HepG2 (cell line): ENCODE measurements at regions not wholly inside any gene's neighbourhood (a gene's known extent, or its start where the extent isn't known, plus 50 kb on each side); places are given as distances from the start of the nearest gene placed in this dataset.

ENCODE experiments used
- EEA1 ChIP-seq: sonication (generic); formaldehyde crosslinking; IDR thresholded peaks from 2 replicates; pipeline ENCODE4 v1.5.1; 2020; ENCODE audit warnings: mild to moderate bottlenecking, missing genetic modification reagents, borderline replicate concordance
- ETV6 ChIP-seq: sonication (generic); formaldehyde crosslinking; conservative IDR thresholded peaks from 2 replicates; pipeline ENCODE4 v1.4.0; 2020; ENCODE audit warnings: missing genetic modification reagents
- FOXM1 ChIP-seq: sonication (generic); formaldehyde crosslinking; IDR thresholded peaks from 2 replicates; pipeline ENCODE4 v1.5.0; 2020; ENCODE audit warnings: missing genetic modification reagents
- POLR2AphosphoS5 ChIP-seq: IDR thresholded peaks from 2 replicates; pipeline ENCODE4 v1.6.1; 2012; ENCODE audit warnings: low read depth, low read length
- SAFB2 ChIP-seq: sonication (generic); formaldehyde crosslinking; IDR thresholded peaks from 2 replicates; pipeline ENCODE4 v1.5.1; 2020; ENCODE audit warnings: missing genetic modification reagents, low read depth, mild to moderate bottlenecking, borderline replicate concordance
- TARDBP ChIP-seq: sonication (generic); formaldehyde crosslinking; IDR thresholded peaks from 2 replicates; pipeline ENCODE4 v1.8.0; 2022; ENCODE audit warnings: mild to moderate bottlenecking, missing genetic modification reagents
- ZBTB4 ChIP-seq: sonication (generic); formaldehyde crosslinking; IDR thresholded peaks from 2 replicates; pipeline ENCODE4 v1.4.0; 2020; ENCODE audit warnings: missing genetic modification reagents, mild to moderate bottlenecking, borderline replicate concordance
- ZNF18 ChIP-seq: sonication (generic); formaldehyde crosslinking; IDR thresholded peaks from 2 replicates; pipeline ENCODE4 v1.8.0; 2022; ENCODE audit warnings: mild to moderate bottlenecking, missing genetic modification reagents; ENCODE audit not compliant: insufficient replicate concordance
- ZNF468 ChIP-seq: sonication (generic); formaldehyde crosslinking; IDR thresholded peaks from 2 replicates; pipeline ENCODE4 v1.8.0; 2022; ENCODE audit warnings: mild to moderate bottlenecking, moderate library complexity, missing genetic modification reagents
- ZNF484 ChIP-seq: sonication (generic); formaldehyde crosslinking; IDR thresholded peaks from 2 replicates; pipeline ENCODE4 v1.5.1; 2020; ENCODE audit warnings: mild to moderate bottlenecking, low read depth, missing genetic modification reagents, borderline replicate concordance
- ZNF678 ChIP-seq: sonication (generic); formaldehyde crosslinking; IDR thresholded peaks from 2 replicates; pipeline ENCODE4 v1.4.0; 2020; ENCODE audit warnings: mild to moderate bottlenecking, missing genetic modification reagents
- TF ChIP-seq, protein P1 (sequence below): sonication (generic); formaldehyde crosslinking; IDR thresholded peaks from 2 replicates; pipeline ENCODE4 v1.5.1; 2020; ENCODE audit warnings: missing genetic modification reagents, mild to moderate bottlenecking, borderline replicate concordance
- TF ChIP-seq, protein P2 (sequence below): sonication (generic); formaldehyde crosslinking; conservative IDR thresholded peaks from 2 replicates; pipeline ENCODE4 v1.8.0; 2022; ENCODE audit warnings: missing genetic modification reagents
- TF ChIP-seq, protein P3 (sequence below): sonication (generic); formaldehyde crosslinking; IDR thresholded peaks from 2 replicates; pipeline ENCODE4 v1.4.0; 2020; ENCODE audit warnings: missing genetic modification reagents, borderline replicate concordance

- TF ChIP-seq, protein P1, sequence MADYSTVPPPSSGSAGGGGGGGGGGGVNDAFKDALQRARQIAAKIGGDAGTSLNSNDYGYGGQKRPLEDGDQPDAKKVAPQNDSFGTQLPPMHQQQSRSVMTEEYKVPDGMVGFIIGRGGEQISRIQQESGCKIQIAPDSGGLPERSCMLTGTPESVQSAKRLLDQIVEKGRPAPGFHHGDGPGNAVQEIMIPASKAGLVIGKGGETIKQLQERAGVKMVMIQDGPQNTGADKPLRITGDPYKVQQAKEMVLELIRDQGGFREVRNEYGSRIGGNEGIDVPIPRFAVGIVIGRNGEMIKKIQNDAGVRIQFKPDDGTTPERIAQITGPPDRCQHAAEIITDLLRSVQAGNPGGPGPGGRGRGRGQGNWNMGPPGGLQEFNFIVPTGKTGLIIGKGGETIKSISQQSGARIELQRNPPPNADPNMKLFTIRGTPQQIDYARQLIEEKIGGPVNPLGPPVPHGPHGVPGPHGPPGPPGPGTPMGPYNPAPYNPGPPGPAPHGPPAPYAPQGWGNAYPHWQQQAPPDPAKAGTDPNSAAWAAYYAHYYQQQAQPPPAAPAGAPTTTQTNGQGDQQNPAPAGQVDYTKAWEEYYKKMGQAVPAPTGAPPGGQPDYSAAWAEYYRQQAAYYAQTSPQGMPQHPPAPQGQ (CRISPR knock-in tag): no peak
- no peak for TF ChIP-seq SAFB2
- no peak for TF ChIP-seq FOXM1 (CRISPR knock-in tag)
- TF ChIP-seq TARDBP (CRISPR knock-in tag): peak; percentile 43; the same call in 1 of the 2 replicates
- no peak for TF ChIP-seq ZNF18 (CRISPR knock-in tag)
- TF ChIP-seq EEA1: no peak
- TF ChIP-seq ZNF468 (CRISPR knock-in tag): no peak
- TF ChIP-seq ZBTB4: no peak
- TF ChIP-seq ZNF484 (CRISPR knock-in tag): no peak
- no peak for TF ChIP-seq ZNF678
- TF ChIP-seq, protein P2, sequence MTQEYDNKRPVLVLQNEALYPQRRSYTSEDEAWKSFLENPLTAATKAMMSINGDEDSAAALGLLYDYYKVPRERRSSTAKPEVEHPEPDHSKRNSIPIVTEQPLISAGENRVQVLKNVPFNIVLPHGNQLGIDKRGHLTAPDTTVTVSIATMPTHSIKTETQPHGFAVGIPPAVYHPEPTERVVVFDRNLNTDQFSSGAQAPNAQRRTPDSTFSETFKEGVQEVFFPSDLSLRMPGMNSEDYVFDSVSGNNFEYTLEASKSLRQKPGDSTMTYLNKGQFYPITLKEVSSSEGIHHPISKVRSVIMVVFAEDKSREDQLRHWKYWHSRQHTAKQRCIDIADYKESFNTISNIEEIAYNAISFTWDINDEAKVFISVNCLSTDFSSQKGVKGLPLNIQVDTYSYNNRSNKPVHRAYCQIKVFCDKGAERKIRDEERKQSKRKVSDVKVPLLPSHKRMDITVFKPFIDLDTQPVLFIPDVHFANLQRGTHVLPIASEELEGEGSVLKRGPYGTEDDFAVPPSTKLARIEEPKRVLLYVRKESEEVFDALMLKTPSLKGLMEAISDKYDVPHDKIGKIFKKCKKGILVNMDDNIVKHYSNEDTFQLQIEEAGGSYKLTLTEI: no peak
- TF ChIP-seq, protein P3, sequence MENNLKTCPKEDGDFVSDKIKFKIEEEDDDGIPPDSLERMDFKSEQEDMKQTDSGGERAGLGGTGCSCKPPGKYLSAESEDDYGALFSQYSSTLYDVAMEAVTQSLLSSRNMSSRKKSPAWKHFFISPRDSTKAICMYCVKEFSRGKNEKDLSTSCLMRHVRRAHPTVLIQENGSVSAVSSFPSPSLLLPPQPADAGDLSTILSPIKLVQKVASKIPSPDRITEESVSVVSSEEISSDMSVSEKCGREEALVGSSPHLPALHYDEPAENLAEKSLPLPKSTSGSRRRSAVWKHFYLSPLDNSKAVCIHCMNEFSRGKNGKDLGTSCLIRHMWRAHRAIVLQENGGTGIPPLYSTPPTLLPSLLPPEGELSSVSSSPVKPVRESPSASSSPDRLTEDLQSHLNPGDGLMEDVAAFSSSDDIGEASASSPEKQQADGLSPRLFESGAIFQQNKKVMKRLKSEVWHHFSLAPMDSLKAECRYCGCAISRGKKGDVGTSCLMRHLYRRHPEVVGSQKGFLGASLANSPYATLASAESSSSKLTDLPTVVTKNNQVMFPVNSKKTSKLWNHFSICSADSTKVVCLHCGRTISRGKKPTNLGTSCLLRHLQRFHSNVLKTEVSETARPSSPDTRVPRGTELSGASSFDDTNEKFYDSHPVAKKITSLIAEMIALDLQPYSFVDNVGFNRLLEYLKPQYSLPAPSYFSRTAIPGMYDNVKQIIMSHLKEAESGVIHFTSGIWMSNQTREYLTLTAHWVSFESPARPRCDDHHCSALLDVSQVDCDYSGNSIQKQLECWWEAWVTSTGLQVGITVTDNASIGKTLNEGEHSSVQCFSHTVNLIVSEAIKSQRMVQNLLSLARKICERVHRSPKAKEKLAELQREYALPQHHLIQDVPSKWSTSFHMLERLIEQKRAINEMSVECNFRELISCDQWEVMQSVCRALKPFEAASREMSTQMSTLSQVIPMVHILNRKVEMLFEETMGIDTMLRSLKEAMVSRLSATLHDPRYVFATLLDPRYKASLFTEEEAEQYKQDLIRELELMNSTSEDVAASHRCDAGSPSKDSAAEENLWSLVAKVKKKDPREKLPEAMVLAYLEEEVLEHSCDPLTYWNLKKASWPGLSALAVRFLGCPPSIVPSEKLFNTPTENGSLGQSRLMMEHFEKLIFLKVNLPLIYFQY (CRISPR knock-in tag): no peak
- no peak for TF ChIP-seq POLR2AphosphoS5
- no peak for TF ChIP-seq ETV6 (CRISPR knock-in tag)
Measured at GRCh38 chr4:123893011-123893981, 496.7 kb downstream of the SPRY1 start (continued).
